ENCODE measurements at regions not wholly inside any gene's neighbourhood (a gene's known extent, or its start where the extent isn't known, plus 50 kb on each side); places are given as distances from the start of the nearest gene placed in this dataset.

GRCh38 chr10:76618641-76619040, 1019.0 kb downstream of the KCNMA1 start:
- no peak for TF ChIP-seq CTCF (IDR thresholded peaks at IDR 0.05; ENCODE audit: insufficient read depth, low read depth, low read length)
- TF ChIP-seq EZH2 (IDR thresholded peaks at IDR 0.05; ENCODE audit: insufficient read depth, low read length), result no peak
